H9 (cell line): ENCODE measurements at regions not wholly inside any gene's neighbourhood (a gene's known extent, or its start where the extent isn't known, plus 50 kb on each side); places are given as distances from the start of the nearest gene placed in this dataset.

Experiments
- DNase-seq: peaks from one replicate; pipeline ENCODE4 v3.0.0-alpha.2; 2017
- H2AFZ ChIP-seq: one replicate; pipeline ENCODE4 v1.6.1; 2013; ENCODE audit warnings: mild to moderate bottlenecking, low read length, control low read depth, moderate library complexity
- H2AK5ac ChIP-seq: 2 replicates; pipeline ENCODE4 v1.6.1; 2013; ENCODE audit warnings: low read length, control low read depth, mixed read lengths; ENCODE audit not compliant: insufficient read length
- H2BK120ac ChIP-seq: one replicate; pipeline ENCODE4 v1.6.1; 2013; ENCODE audit warnings: low read depth, mild to moderate bottlenecking, low read length, control low read depth, inconsistent platforms; ENCODE audit not compliant: poor library complexity, severe bottlenecking
- H2BK12ac ChIP-seq: 2 replicates; pipeline ENCODE4 v1.6.1; 2013; ENCODE audit warnings: low read length, control low read depth, mixed read lengths, low read depth; ENCODE audit not compliant: insufficient read length
- H2BK15ac ChIP-seq: 2 replicates; pipeline ENCODE4 v1.6.1; 2013; ENCODE audit warnings: low read depth, low read length, control low read depth
- H2BK20ac ChIP-seq: one replicate; pipeline ENCODE4 v1.6.1; 2013; ENCODE audit warnings: low read depth, mild to moderate bottlenecking, low read length, control low read depth, inconsistent platforms; ENCODE audit not compliant: poor library complexity, severe bottlenecking
- H2BK5ac ChIP-seq: 2 replicates; pipeline ENCODE4 v1.6.1; 2013; ENCODE audit warnings: low read length, control low read depth, mixed read lengths; ENCODE audit not compliant: insufficient read length
- H3K14ac ChIP-seq: 2 replicates; pipeline ENCODE4 v1.6.1; 2013; ENCODE audit warnings: low read length, control low read depth; ENCODE audit not compliant: insufficient read depth
- H3K18ac ChIP-seq: 2 replicates; pipeline ENCODE4 v1.6.1; 2013; ENCODE audit warnings: low read depth, mild to moderate bottlenecking, mixed read lengths, low read length, control low read depth; ENCODE audit not compliant: insufficient read length
- H3K23ac ChIP-seq: 2 replicates; pipeline ENCODE4 v1.6.1; 2013; ENCODE audit warnings: low read length, control low read depth, mixed read lengths, low read depth; ENCODE audit not compliant: insufficient read length
- H3K23me2 ChIP-seq: 2 replicates; pipeline ENCODE4 v1.6.1; 2013; ENCODE audit warnings: low read depth, mild to moderate bottlenecking, mixed read lengths, low read length, control low read depth; ENCODE audit not compliant: insufficient read length, poor library complexity, severe bottlenecking
- H3K27ac ChIP-seq: 2 replicates; pipeline ENCODE4 v1.5.1; 2013; ENCODE audit warnings: low read length, control low read depth, mixed read lengths, low read depth; ENCODE audit not compliant: insufficient read length
- H3K27me3 ChIP-seq: 2 replicates; pipeline ENCODE4 v1.6.1; 2013; ENCODE audit warnings: low read length, control low read depth, inconsistent platforms; ENCODE audit not compliant: insufficient read depth
- H3K4ac ChIP-seq: 2 replicates; pipeline ENCODE4 v1.6.1; 2013; ENCODE audit warnings: low read depth, mild to moderate bottlenecking, control low read depth, inconsistent platforms, low read length, moderate library complexity
- H3K4me1 ChIP-seq: 2 replicates; pipeline ENCODE4 v1.6.1; 2013; ENCODE audit warnings: low read length, control low read depth, inconsistent platforms; ENCODE audit not compliant: insufficient read depth
- H3K4me2 ChIP-seq: 2 replicates; pipeline ENCODE4 v1.6.1; 2013; ENCODE audit warnings: low read length, control low read depth, mixed read lengths; ENCODE audit not compliant: insufficient read length, insufficient read depth
- H3K56ac ChIP-seq: 2 replicates; pipeline ENCODE4 v1.6.1; 2013; ENCODE audit warnings: low read depth, mild to moderate bottlenecking, mixed read lengths, low read length, control low read depth; ENCODE audit not compliant: insufficient read length
- H3K79me1 ChIP-seq: 2 replicates; pipeline ENCODE4 v1.6.1; 2013; ENCODE audit warnings: low read depth, mild to moderate bottlenecking, moderate library complexity, low read length, control low read depth, inconsistent platforms; ENCODE audit not compliant: insufficient read depth, poor library complexity, severe bottlenecking
- H3K79me2 ChIP-seq: 2 replicates; pipeline ENCODE4 v1.6.1; 2013; ENCODE audit warnings: low read length, control low read depth, inconsistent platforms; ENCODE audit not compliant: insufficient read depth
- H3K9ac ChIP-seq: 2 replicates; pipeline ENCODE4 v1.6.1; 2013; ENCODE audit warnings: low read length, control low read depth, mixed read lengths; ENCODE audit not compliant: insufficient read length; ENCODE audit errors: extremely low read depth
- H3K9me3 ChIP-seq: one replicate; pipeline ENCODE4 v1.6.1; 2013; ENCODE audit warnings: low read depth, low read length, inconsistent platforms; ENCODE audit not compliant: control insufficient read depth
- H3T11ph ChIP-seq: one replicate; pipeline ENCODE4 v1.6.1; 2013; ENCODE audit warnings: mild to moderate bottlenecking, low read length, control low read depth, inconsistent platforms
- H4K20me1 ChIP-seq: one replicate; pipeline ENCODE4 v1.6.1; 2013; ENCODE audit not compliant: control insufficient read depth, insufficient read length, insufficient read depth
- H4K5ac ChIP-seq: 2 replicates; pipeline ENCODE4 v1.6.1; 2013; ENCODE audit warnings: low read depth, mild to moderate bottlenecking, mixed read lengths, low read length, control low read depth; ENCODE audit not compliant: insufficient read length
- H4K8ac ChIP-seq: replicated peaks from 2 replicates; pipeline ENCODE4 v1.6.1; 2013; ENCODE audit warnings: low read length, control low read depth, mixed read lengths, low read depth; ENCODE audit not compliant: insufficient read length
- H4K91ac ChIP-seq: 2 replicates; pipeline ENCODE4 v1.6.1; 2013; ENCODE audit warnings: low read depth, mild to moderate bottlenecking, moderate library complexity, mixed read lengths, low read length, control low read depth; ENCODE audit not compliant: insufficient read length
- H3K27ac Mint-ChIP-seq, 3 experiments: 2 replicates in 2 of 3; 3 replicates in 1 of 3; pipeline ENCODE4 v1.8.0; 2020 to 2021; ENCODE audit warnings: mixed read lengths in 3 of 3, mild to moderate bottlenecking in 1 of 3, moderate library complexity in 1 of 3
- H3K27me3 Mint-ChIP-seq: 2 replicates; pipeline ENCODE4 v1.8.0; 2021; ENCODE audit warnings: low read depth, mild to moderate bottlenecking, moderate library complexity, mixed read lengths
- H3K36me3 Mint-ChIP-seq, 3 experiments: 2 replicates in 2 of 3; 3 replicates in 1 of 3; pipeline ENCODE4 v1.8.0; 2020 to 2021; ENCODE audit warnings: low read depth in 3 of 3, mixed read lengths in 3 of 3; ENCODE audit not compliant: insufficient read depth in 1 of 3
- H3K4me1 Mint-ChIP-seq, 2 experiments: 2 replicates each; pipeline ENCODE4 v1.8.0; 2020; ENCODE audit warnings: mixed read lengths in 2 of 2
- H3K4me3 Mint-ChIP-seq, 2 experiments: 2 replicates in 1 of 2; 3 replicates in 1 of 2; pipeline ENCODE4 v1.8.0; 2020 to 2021; ENCODE audit warnings: mild to moderate bottlenecking in 2 of 2, mixed read lengths in 2 of 2, moderate library complexity in 1 of 2
- H3K9me3 Mint-ChIP-seq, 2 experiments: 2 replicates in 1 of 2; 3 replicates in 1 of 2; pipeline ENCODE4 v1.8.0; 2020; ENCODE audit warnings: mild to moderate bottlenecking in 2 of 2, mixed read lengths in 2 of 2, moderate library complexity in 1 of 2
- WGBS: extraction: QIAGEN DNeasy Blood & Tissue Kit; methylation state at CpG from one replicate; pipeline ENCODE4 v1.1.7; 2013; ENCODE audit warnings: missing lambda C conversion rate, low lambda C conversion rate, mixed read lengths; ENCODE audit not compliant: insufficient read length; ENCODE audit errors: extremely low coverage; 5-methylcytosine and 5-hydroxymethylcytosine counted together
- TF ChIP-seq, protein P1 (sequence below): fragments of 200-600 bp; sonication (generic); conservative IDR thresholded peaks from 3 replicates; pipeline ENCODE4 v1.8.0; 2021; ENCODE audit warnings: antibody characterized with exemption, mild to moderate bottlenecking

DNA sequence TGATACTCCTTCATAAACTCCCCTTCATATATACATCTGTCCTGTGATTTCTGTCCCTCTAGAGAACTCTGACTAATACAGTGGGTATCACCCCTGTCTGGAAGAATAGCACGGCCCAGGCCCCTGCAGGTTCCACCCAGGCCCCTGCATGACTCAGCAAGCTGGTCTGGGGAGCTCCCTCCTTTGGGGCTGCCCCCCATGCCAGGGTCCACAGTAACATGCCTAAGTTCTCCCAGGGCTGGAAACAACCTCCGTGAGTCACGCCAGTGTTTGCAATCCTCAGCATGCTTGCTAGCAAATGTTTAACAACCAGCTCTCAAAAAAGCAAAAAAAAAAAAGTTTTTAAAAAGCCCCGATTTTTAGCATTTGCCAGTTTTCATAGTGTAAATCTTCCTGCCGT is 134.3 kb upstream of the CDH4 start:
- H2BK15ac ChIP-seq, result no peak overlapping the region
- no peaks in the 10 kb centered on the region for H3K23me2 ChIP-seq
- H3K4ac ChIP-seq, result no peak overlapping the region
- H3K56ac ChIP-seq, result no peak overlapping the region
- Mint-ChIP-seq H3K4me3 (no peak overlapping the region), H3K36me3 (no peaks in the 10 kb centered on the region; a peak in 1 of 7 replicates), H3K27ac (no peak overlapping the region), H3K4me1 (peaks cover 18% of the 10 kb centered on the region in 2 experiments), H3K27me3 (peaks cover 74% of the 10 kb centered on the region), H3K9me3 (peaks cover 1 to 4% of the 10 kb centered on the region in 2 experiments; a peak in 3 of 5 replicates)
- H3K27me3 ChIP-seq, result no peaks in the 10 kb centered on the region; the same call in 1 of the 2 replicates
- no peak overlapping the region for H3K14ac ChIP-seq
- H4K91ac ChIP-seq, result no peak overlapping the region
- no peak overlapping the region for H3K4me2 ChIP-seq
- no peak overlapping the region for H3T11ph ChIP-seq
- H3K9ac ChIP-seq, result no peak overlapping the region
- H3K9me3 ChIP-seq, result no peaks in the 10 kb centered on the region
- no peak overlapping the region for H2BK12ac ChIP-seq
- no peak overlapping the region for H3K18ac ChIP-seq
- no peaks in the 10 kb centered on the region for H3K79me1 ChIP-seq
- TF ChIP-seq, protein P1, sequence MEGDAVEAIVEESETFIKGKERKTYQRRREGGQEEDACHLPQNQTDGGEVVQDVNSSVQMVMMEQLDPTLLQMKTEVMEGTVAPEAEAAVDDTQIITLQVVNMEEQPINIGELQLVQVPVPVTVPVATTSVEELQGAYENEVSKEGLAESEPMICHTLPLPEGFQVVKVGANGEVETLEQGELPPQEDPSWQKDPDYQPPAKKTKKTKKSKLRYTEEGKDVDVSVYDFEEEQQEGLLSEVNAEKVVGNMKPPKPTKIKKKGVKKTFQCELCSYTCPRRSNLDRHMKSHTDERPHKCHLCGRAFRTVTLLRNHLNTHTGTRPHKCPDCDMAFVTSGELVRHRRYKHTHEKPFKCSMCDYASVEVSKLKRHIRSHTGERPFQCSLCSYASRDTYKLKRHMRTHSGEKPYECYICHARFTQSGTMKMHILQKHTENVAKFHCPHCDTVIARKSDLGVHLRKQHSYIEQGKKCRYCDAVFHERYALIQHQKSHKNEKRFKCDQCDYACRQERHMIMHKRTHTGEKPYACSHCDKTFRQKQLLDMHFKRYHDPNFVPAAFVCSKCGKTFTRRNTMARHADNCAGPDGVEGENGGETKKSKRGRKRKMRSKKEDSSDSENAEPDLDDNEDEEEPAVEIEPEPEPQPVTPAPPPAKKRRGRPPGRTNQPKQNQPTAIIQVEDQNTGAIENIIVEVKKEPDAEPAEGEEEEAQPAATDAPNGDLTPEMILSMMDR, result no peak
- no peak overlapping the region for H2BK120ac ChIP-seq
- no peak overlapping the region for H2BK20ac ChIP-seq
- no peaks in the 10 kb centered on the region for H4K20me1 ChIP-seq
- no peak overlapping the region for H4K8ac ChIP-seq
- no peaks in the 10 kb centered on the region for H3K79me2 ChIP-seq
- no peak overlapping the region for H3K27ac ChIP-seq
- no peak overlapping the region for H2BK5ac ChIP-seq
- no peak overlapping the region for H4K5ac ChIP-seq
- H3K4me1 ChIP-seq, result no peaks in the 10 kb centered on the region
- H2AK5ac ChIP-seq, result no peak overlapping the region
- H2AFZ ChIP-seq, result no peak overlapping the region
- no CpG with 5 or more reads among the region's 5 CpGs for WGBS
- DNase-seq, result no peak
- H3K23ac ChIP-seq, result no peak overlapping the region
